ENCODE measurements at regions not wholly inside any gene's neighbourhood (a gene's known extent, or its start where the extent isn't known, plus 50 kb on each side); places are given as distances from the start of the nearest gene placed in this dataset.

DNA sequence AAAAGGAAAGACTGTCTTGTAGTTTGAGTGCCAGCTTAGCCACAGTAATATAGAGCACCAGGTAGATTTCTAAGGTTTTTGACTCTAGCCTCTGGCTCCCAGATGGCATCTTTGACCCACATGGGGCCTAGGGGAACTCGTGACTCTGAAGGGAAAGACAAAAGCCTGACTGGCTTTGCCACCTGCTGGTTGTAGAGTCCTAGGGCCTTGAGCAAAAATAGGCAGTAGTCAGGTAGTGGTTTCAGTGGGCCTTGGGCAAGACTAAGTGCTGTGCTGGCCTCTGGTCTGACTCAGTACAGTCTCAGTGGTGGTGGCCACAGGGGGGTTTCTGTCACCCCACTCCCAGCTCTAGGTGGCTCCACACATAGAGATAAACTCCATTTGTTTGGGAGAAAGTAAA is 349.4 kb downstream of the FAM181B start:
- H3K9me3 ChIP-seq = no peaks in the 10 kb centered on the region
- ATAC-seq = no peak
- intact Hi-C loops (cut with DNase I) = no loop called here
- no peaks in the 10 kb centered on the region for H3K36me3 ChIP-seq
- no peaks in the 10 kb centered on the region for H3K4me1 ChIP-seq
- DNase-seq = no peak
- TF ChIP-seq CTCF (IDR thresholded peaks at IDR 0.05) = no peak
- no peak overlapping the region for H3K27ac ChIP-seq
- H3K27me3 ChIP-seq (ENCODE audit: low read depth) = no peaks in the 10 kb centered on the region
- H3K4me3 ChIP-seq = no peak overlapping the region

- intact Hi-C loops (cut with DNase I) = no loop called here
- DNase-seq (no peak), ATAC-seq (no peak)
- no peaks in the 10 kb centered on the region for H3K27me3 ChIP-seq (ENCODE audit: low read depth)
- no peaks in the 10 kb centered on the region for H3K36me3 ChIP-seq
- TF ChIP-seq CTCF (IDR thresholded peaks at IDR 0.05) = no peak
- H3K27ac ChIP-seq = no peak overlapping the region
- no peak overlapping the region for H3K4me3 ChIP-seq
- H3K9me3 ChIP-seq = no peaks in the 10 kb centered on the region
- H3K4me1 ChIP-seq = no peaks in the 10 kb centered on the region
These were observed 359.7 kb downstream of the FAM181B start for GRCh38 chr11:82373781-82374542.

- H3K4me1 ChIP-seq = no peaks in the 10 kb centered on the region
- no peaks in the 10 kb centered on the region for H3K36me3 ChIP-seq
- TF ChIP-seq CTCF (IDR thresholded peaks at IDR 0.05) = no peak
- intact Hi-C loops (cut with DNase I) = no loop called here
- H3K27ac ChIP-seq = no peak overlapping the region
- H3K9me3 ChIP-seq = no peaks in the 10 kb centered on the region
- H3K27me3 ChIP-seq (ENCODE audit: low read depth) = no peaks in the 10 kb centered on the region
- no peak for DNase-seq
- no peak for ATAC-seq
- no peak overlapping the region for H3K4me3 ChIP-seq
These were observed 368.3 kb downstream of the FAM181B start for GRCh38 chr11:82365351-82365750.

GRCh38 chr11:82356316-82356715 is 377.3 kb downstream of the FAM181B start:
- no peaks in the 10 kb centered on the region for H3K9me3 ChIP-seq
- H3K4me1 ChIP-seq = no peaks in the 10 kb centered on the region
- no peaks in the 10 kb centered on the region for H3K27me3 ChIP-seq (ENCODE audit: low read depth)
- intact Hi-C loops (cut with DNase I) = no loop called here
- H3K27ac ChIP-seq = no peak overlapping the region
- TF ChIP-seq CTCF (IDR thresholded peaks at IDR 0.05) = no peak
- ATAC-seq (no peak), DNase-seq (no peak)
- H3K36me3 ChIP-seq = no peaks in the 10 kb centered on the region
- no peak overlapping the region for H3K4me3 ChIP-seq

GRCh38 chr11:82355313-82355823 is 378.3 kb downstream of the FAM181B start:
- Histone ChIP-seq H3K4me3 (no peak overlapping the region), H3K36me3 (no peaks in the 10 kb centered on the region), H3K27ac (no peak overlapping the region), H3K27me3 (ENCODE audit: low read depth) (no peaks in the 10 kb centered on the region), H3K4me1 (no peaks in the 10 kb centered on the region), H3K9me3 (no peaks in the 10 kb centered on the region)
- no peak for TF ChIP-seq CTCF (IDR thresholded peaks at IDR 0.05)
- ATAC-seq (no peak), DNase-seq (no peak)
- intact Hi-C loops (cut with DNase I) = no loop called here

Data from lower lobe of right lung (tissue), 2 donors.